Bronchial epithelial cell (primary cell): ENCODE measurements at regions not wholly inside any gene's neighbourhood (a gene's known extent, or its start where the extent isn't known, plus 50 kb on each side); places are given as distances from the start of the nearest gene placed in this dataset.
"Not testable (repeated sequence)": the region's sequence is repeated elsewhere in the genome, so short reads cannot be mapped to it uniquely, and the experiment has no call there.

ENCODE experiments used
- DNase-seq: peaks from one replicate; pipeline ENCODE4 v3.0.0-alpha.2; 2010; ENCODE audit warnings: low read depth
- FAIRE-seq: peaks from 2 replicates; lab custom pipeline; 2011; peaks lifted over from hg19 to GRCh38; lab: Jason Lieb, UNC
- H3K27me3 ChIP-seq: 2 replicates; pipeline ENCODE4 v1.5.1; 2011; ENCODE audit warnings: low read length; ENCODE audit not compliant: control insufficient read depth, insufficient read depth
- H3K36me3 ChIP-seq: 2 replicates; pipeline ENCODE4 v1.5.1; 2011; ENCODE audit warnings: low read length; ENCODE audit not compliant: control insufficient read depth, insufficient read depth
- H3K4me3 ChIP-seq: 2 replicates; pipeline ENCODE4 v1.5.1; 2011; ENCODE audit warnings: mild to moderate bottlenecking, low read depth, low read length, control low read depth
- TF ChIP-seq, protein P1 (sequence below): IDR thresholded peaks from 2 replicates; pipeline ENCODE4 v1.5.1; 2011; ENCODE audit warnings: mild to moderate bottlenecking, moderate library complexity, low read length, control low read depth, inconsistent platforms; ENCODE audit not compliant: insufficient read depth, severe bottlenecking

DNA sequence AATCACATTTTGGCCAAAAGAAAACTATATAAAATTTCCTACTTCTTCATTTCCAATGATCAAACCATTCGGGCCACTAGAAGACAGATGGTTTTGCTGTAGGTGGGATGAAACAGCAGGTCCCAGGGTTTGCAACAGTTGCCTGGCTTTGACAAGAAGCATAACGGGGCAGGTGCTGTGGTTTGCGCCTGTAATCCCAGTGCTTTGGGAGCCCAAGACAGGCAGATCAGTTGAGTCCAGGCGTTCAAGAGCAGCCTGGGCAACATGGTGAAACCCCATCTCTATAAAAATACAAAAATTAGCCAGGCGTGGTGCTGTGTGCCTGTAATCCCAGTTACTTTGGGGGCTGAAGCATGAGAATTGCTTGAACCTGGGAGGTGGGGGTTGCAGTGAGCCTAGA is 81.4 kb upstream of the XPO1 start:
- Histone ChIP-seq H3K36me3 (no peaks in the 10 kb centered on the region), H3K27me3 (no peaks in the 10 kb centered on the region), H3K4me3 (no peak overlapping the region)
- TF ChIP-seq, protein P1, sequence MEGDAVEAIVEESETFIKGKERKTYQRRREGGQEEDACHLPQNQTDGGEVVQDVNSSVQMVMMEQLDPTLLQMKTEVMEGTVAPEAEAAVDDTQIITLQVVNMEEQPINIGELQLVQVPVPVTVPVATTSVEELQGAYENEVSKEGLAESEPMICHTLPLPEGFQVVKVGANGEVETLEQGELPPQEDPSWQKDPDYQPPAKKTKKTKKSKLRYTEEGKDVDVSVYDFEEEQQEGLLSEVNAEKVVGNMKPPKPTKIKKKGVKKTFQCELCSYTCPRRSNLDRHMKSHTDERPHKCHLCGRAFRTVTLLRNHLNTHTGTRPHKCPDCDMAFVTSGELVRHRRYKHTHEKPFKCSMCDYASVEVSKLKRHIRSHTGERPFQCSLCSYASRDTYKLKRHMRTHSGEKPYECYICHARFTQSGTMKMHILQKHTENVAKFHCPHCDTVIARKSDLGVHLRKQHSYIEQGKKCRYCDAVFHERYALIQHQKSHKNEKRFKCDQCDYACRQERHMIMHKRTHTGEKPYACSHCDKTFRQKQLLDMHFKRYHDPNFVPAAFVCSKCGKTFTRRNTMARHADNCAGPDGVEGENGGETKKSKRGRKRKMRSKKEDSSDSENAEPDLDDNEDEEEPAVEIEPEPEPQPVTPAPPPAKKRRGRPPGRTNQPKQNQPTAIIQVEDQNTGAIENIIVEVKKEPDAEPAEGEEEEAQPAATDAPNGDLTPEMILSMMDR: no peak
- no peak for DNase-seq
- FAIRE-seq: no peak

- Histone ChIP-seq H3K36me3 (no peaks in the 10 kb centered on the region), H3K4me3 (no peak overlapping the region), H3K27me3 (no peaks in the 10 kb centered on the region)
- DNase-seq: no peak
- TF ChIP-seq, protein P1: no peak
- no peak for FAIRE-seq
Observed at GRCh38 chr2:61617610-61618009, 79.5 kb upstream of the XPO1 start.

DNA sequence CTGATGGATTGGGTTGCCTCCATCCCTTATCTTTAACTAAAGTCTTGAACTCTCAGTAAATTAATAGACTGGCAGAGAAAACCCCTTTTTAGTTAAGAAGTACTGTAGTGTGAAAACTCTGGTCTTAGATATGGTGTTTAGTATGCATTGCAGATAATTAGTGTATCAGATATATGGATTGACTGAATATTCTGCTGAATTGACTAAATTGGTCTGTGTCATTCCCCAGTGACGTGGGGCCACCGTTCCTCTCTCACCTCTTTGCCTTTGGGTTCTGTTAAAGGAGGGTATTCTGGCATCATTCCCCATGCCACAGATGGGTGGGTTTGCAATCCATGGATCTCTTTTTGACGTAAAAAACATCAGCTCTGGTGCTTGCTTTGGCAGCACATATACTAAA is 67.1 kb upstream of the XPO1 start:
- H3K4me3 ChIP-seq: no peak overlapping the region
- no peak for DNase-seq
- TF ChIP-seq, protein P1: no peak
- H3K27me3 ChIP-seq: no peaks in the 10 kb centered on the region
- H3K36me3 ChIP-seq: no peaks in the 10 kb centered on the region
- no peak for FAIRE-seq

DNA sequence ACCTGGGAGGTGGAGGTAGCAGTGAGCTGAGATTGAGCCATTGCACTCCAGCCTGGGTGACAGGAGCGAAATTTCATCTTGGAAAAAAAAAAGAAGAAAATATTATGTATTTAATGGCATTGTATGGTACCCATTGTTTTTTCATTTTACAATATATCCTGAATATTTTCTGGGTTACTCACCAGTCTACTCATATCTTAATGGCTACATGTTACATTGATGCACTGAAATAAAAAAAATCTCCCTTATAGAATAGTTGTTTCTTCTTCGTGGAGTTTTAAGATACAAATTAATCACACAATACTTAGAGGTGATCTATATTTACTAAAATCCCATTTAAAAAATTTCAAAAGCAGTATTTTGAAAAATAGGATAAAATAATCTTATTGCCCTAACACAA is 66.3 kb upstream of the XPO1 start:
- TF ChIP-seq, protein P1: no peak
- no peak overlapping the region for H3K4me3 ChIP-seq
- no peak for FAIRE-seq
- peak; percentile 4 for DNase-seq
- H3K27me3 ChIP-seq: no peaks in the 10 kb centered on the region
- H3K36me3 ChIP-seq: no peaks in the 10 kb centered on the region

- H3K36me3 ChIP-seq, H3K4me3 ChIP-seq, H3K27me3 ChIP-seq, FAIRE-seq: not testable (repeated sequence)
- DNase-seq: peak; percentile 83
Observed at GRCh38 chr2:61598515-61599156, 60.5 kb upstream of the XPO1 start.

- Histone ChIP-seq H3K27me3 (no peaks in the 10 kb centered on the region), H3K36me3 (no peaks in the 10 kb centered on the region), H3K4me3 (no peak overlapping the region)
- no peak for FAIRE-seq
- TF ChIP-seq, protein P1: no peak
- no peak for DNase-seq
Observed at GRCh38 chr2:61597300-61598289, 59.4 kb upstream of the XPO1 start.

DNA sequence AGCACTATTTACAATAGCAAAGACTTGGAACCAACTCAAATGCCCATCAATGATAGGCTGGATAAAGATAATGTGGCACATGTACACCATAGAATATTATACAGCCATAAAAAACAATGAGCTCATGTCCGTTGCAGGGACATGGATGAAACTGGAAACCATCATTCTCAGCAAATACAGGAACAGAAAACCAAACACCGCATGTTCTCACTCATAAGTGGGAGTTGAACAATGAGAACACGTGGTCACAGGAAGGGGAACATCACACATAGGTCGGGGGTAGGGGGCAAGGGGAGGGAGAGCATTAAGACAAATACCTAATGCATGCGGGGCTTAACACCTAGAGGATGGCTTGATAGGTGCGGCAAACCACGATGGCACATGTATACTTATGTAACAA is 56.0 kb upstream of the XPO1 start:
- not testable (repeated sequence) for DNase-seq, FAIRE-seq, H3K36me3 ChIP-seq, H3K4me3 ChIP-seq, H3K27me3 ChIP-seq

DNA sequence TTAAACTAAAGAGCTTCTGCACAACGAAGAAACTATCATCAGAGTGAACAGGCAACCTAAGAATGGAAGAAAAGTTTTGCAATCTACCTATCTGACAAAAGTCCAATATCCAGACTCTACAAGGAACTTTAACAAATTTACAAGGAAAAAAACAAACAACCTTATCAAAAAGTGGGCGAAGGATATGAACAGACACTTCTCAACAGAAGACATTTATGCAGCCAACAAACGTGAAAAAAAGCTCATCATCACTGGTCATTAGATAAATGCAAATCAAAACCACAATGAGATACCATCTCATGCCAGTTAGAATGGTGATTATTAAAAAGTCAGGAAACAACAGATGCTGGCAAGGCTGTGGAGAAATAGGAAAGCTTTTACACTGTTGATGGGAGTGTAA is 55.5 kb upstream of the XPO1 start:
- not testable (repeated sequence) for FAIRE-seq, DNase-seq, H3K36me3 ChIP-seq, H3K27me3 ChIP-seq, H3K4me3 ChIP-seq
